ENCODE measurements at regions not wholly inside any gene's neighbourhood (a gene's known extent, or its start where the extent isn't known, plus 50 kb on each side); places are given as distances from the start of the nearest gene placed in this dataset.

GRCh38 chr1:5572794-5573193, 419.4 kb downstream of the NPHP4 start:
- H3K4me3 ChIP-seq (ENCODE audit: low read length): no peak overlapping the region
- no peak for DNase-seq (ENCODE audit: low read depth)
- no peak for TF ChIP-seq CTCF (conservative IDR thresholded peaks at IDR 0.05; ENCODE audit: low read length)

DNA sequence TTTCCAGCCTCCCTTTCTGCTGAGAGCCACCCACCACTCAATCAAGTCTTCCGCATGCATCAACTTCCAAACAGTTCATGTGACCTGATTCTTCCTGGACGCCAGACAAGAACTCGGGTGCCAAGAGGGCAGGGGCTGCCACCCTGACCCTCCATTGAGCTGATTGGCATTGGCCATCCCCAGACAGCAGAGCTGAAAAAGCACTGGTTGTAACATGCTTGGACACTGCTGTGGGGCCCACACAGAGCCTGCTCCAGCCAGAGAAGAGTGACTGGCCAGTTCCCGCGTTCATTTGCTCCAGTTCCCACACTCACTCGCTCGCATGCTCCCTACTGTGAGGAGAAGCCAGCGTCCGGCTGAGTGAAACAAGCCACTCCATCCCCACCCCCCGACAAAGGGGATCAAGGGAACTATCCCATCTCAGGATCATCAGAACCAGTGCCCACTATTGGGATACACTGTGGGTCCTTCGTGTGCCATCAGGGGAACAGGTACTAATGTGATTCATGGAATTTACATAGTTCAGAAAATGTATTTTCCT, 420.3 kb downstream of the NPHP4 start:
- DNase-seq (ENCODE audit: low read depth): no peak
- no peak for TF ChIP-seq CTCF (conservative IDR thresholded peaks at IDR 0.05; ENCODE audit: low read length)
- no peak overlapping the region for H3K4me3 ChIP-seq (ENCODE audit: low read length)

DNA sequence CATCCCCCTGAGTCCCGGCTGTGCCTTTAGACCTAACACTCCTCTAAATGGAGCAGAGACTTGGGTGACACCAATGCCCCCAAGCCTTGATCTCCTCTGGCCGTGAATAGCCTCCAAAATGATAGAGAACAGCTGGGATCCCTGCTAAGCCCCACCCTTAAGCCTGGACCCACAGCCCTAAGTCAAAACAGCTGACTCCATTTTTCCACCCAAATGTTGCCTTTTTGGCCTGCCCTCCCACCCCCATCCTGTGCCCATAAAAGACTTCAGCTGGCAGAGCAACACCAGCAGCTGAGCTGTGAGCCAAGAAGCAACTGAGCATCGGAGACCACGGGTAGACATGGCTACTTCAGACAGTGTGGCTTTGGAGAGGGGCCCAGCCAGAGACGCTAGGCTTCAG, 420.8 kb downstream of the NPHP4 start:
- no peak overlapping the region for H3K4me3 ChIP-seq (ENCODE audit: low read length)

DNA sequence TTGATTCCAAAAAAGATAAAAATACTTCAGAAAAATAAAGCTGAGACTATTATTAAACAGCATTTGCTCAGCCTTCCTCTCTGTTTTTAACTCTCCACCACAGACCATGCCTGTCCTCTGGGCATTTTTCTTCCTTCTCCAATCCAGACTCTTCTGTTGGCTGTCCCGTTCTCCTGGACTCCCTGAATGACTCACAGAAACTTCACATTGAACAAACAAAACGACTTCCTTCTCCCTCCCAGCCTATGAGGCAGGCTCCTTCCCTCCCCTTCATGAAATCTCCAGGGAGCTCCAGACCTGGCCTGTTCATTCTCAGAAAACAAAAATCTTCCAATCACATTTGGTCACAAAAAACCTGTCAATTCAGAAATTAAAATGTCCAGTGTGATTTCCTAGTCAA, 421.3 kb downstream of the NPHP4 start:
- TF ChIP-seq CTCF (conservative IDR thresholded peaks at IDR 0.05; ENCODE audit: low read length): no peak

More for the DNA sequence above, 420.8 kb downstream of the NPHP4 start:
- no peak for TF ChIP-seq CTCF (conservative IDR thresholded peaks at IDR 0.05; ENCODE audit: low read length)
- no peak for DNase-seq (ENCODE audit: low read depth)

DNA sequence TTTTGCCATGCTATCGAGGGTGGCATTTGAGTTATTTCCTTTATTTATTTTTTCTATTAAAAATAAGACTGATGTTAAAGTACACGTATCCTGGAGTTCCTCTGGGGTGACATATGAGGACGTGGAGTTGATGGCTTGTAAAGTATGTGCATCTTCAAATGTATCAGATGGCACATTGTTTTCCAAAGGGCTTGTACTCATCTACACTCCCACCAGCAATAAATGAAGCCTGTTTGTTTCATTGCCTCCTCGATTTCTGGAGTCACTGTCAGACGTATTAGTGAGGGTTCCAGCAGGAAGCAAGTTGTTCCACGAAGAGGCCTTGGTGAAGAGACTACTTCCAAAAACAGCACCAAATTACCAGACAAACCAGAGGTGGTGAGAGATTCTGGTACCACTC, 423.9 kb downstream of the NPHP4 start:
- no peak overlapping the region for H3K4me3 ChIP-seq (ENCODE audit: low read length)
- no peak for TF ChIP-seq CTCF (conservative IDR thresholded peaks at IDR 0.05; ENCODE audit: low read length)
- DNase-seq (ENCODE audit: low read depth): no peak

More for the DNA sequence above, 421.3 kb downstream of the NPHP4 start:
- no peak overlapping the region for H3K4me3 ChIP-seq (ENCODE audit: low read length)
- no peak for DNase-seq (ENCODE audit: low read depth)

GRCh38 chr1:5567839-5568238, 424.4 kb downstream of the NPHP4 start:
- no peak for TF ChIP-seq CTCF (conservative IDR thresholded peaks at IDR 0.05; ENCODE audit: low read length)

DNA sequence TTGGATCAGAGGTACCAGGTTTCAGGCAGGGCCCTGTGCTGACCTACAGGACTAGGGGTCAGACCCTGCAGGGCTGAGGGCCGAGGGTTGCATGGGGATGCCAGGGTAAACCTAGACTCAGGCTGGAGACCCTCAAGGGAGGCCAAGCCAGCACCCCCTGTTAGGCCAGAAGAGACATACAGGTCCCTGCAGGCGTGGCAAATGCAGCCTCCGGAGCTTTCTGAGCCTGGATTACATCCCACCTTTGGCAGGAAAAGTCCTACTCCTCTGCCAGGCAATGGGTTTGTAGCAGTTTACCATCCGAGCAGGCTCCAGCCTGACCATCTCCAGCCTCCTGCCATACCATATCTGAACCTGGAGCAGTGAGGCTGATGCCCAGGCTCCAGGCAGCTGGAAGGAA, 425.3 kb downstream of the NPHP4 start:
- no peak for TF ChIP-seq CTCF (conservative IDR thresholded peaks at IDR 0.05; ENCODE audit: low read length)
- no peak overlapping the region for H3K4me3 ChIP-seq (ENCODE audit: low read length)
- DNase-seq (ENCODE audit: low read depth): no peak

More at GRCh38 chr1:5567839-5568238, 424.4 kb downstream of the NPHP4 start:
- DNase-seq (ENCODE audit: low read depth): no peak
- H3K4me3 ChIP-seq (ENCODE audit: low read length): no peak overlapping the region
